HG02943 (cell line): ENCODE measurements at regions not wholly inside any gene's neighbourhood (a gene's known extent, or its start where the extent isn't known, plus 50 kb on each side); places are given as distances from the start of the nearest gene placed in this dataset.
A peak's percentile ranks its signal among the peaks of the same experiment; 100 is the strongest.

Experiments used
- ATAC-seq: cut with Tn5 transposase; IDR thresholded peaks from one replicate; pipeline ENCODE4 v1.9.1; 2021; ENCODE audit warnings: mild to moderate bottlenecking, low read depth, moderate library complexity; ENCODE audit not compliant: unreplicated experiment

DNA sequence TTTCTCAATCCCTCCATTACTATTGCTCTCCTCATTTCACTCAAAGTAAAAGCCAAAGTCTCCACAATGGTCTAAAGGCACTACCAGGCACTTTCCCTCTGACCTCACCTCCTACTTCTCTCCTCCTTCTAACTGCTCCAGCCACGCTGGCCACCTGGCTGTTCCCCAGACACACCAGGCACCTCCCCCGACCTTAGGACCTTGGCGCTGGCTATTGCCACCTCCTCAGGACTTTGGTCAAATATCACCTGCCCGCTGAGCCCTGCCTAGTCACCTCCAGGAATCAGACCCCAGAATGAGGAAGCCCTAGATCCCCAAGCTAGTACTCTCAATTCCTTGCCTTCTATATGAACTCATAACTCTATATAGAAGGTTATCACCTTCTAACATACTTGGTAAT lies 66.2 kb upstream of the STEAP1B start:
- ATAC-seq: no peak

DNA sequence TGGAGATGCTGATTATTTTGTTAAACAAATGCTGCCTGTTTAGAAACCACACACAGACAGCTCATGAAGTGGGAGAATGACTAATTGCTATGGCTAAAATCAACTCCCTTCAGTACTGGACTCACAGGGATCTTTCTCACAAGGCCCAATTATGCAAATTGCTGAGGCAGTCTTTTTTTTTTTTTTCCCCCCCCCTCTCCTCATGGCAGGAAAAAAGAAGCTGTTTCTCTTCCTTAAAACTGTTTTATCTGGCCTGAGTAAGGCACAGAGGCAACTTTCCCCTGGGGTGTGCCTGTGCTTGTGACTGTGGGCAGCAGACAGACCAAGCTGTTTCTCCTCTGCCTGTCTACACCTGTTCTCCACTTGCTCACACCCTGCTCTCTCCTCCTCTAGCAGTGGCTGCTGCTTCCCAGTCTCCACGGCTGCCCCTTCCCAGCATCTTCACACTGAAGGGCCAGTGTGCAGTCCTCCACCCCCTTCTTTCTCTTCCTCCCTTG lies 65.4 kb upstream of the STEAP1B start:
- ATAC-seq: no peak

DNA sequence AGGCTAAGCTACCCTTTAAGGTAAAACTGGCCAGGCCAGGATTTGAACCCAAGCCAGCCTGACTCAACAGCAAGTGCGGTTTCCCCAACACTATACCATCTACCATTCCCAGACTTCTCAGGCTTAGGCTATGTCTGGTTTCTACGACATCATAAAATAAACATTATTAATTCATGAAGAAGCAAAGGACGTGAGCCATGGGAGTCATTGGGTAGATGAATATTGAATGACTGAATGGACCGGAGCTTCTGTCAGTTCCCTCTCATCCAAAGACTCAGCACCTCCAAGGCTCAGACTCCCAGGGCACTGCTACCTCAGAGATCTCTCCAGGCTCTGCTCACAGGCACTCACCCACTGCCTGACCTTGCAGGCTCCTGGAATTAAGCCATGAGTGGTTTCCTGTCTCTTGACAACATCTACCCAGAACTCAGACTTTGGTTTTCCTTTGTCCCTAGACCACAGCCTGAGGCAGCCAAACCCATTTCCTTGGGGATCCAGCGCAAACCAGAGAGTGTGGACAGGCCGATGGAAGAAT lies 64.6 kb upstream of the STEAP1B start:
- ATAC-seq: no peak

DNA sequence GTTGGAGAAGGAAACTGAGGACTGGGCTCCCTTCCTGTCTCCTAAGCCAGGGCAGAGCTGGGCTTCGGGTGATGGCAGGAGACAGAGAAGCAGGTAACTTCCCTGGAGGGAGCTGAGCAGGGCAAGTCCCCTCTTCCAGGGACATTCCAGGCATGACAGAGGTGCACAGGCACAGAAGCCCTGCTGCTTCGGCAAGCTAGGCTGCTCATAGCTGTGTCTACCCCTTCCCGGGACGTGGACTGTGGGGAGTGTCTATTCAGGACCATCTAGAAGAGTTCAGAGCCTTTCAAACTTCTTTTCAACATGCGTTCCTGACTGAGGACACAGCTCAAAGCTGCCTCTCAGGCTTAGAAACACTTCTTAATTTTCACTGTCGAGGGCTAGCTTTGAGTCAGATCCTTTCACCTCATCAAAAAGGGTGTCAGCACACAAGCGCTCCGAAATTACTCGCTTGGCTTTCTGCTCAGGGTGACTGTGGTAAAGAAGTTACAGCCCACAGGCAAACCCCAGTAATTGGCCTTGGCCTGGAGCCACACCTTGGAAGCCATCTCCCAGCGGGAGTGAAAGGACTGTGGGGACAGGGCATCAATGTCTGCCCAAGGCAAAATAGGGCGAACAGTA lies 63.7 kb upstream of the STEAP1B start:
- no peak for ATAC-seq

DNA sequence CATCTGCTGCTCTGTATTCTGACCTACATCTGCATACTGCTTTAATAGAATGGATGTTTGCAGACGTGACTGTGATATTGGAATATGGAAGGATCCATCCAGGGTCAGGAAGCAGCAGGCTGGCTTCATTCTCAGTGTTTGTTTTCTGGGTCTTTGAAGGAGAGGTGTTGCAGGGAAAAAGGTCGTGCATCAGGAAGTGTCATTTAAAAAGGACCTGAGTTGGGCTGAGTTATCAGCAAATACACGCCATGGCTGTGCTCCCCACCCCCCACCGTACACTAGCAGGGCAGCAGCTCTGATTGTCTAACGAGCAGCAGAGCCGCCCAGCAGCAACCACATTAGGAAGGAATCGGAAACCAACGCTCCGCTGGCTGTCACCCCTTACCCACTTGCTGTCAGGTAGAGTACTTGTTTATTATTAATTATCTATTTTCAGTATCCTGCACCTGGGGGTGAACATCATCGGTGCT lies 63.1 kb upstream of the STEAP1B start:
- no peak for ATAC-seq

DNA sequence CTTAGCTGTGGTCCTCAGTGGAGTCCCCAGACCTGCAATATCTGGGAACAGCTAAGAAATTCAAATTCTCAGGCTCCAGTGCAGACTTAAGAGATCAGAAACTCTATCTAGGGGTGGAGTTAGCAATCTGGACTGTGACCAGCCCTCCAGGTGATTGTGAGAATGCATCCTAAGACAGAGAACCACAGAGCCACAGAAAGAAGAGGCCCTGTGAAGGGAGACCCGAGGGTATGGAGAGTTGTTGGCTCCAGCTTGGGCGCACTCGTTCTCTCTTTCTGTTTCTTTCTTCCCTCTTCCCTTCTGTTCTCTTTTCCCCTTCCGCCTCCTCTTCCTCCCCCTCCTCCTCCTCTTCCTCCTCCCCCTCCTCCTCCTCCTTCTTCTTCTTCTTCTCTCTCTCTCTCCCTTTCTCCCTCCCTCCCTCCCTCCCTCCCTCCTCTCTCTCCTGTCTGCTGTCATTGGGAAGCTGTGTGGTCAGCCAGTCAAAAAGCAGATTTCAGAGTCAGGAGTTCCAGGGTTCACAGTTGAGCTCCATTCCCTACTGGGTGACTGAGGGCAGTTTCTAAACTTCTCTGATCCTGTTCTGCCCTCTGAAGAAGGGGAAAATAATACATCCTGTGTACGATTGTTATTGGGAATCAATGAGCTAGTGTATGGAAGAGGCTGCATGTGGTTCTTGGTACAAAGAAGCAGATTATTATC lies 62.1 kb upstream of the STEAP1B start:
- ATAC-seq: no peak

DNA sequence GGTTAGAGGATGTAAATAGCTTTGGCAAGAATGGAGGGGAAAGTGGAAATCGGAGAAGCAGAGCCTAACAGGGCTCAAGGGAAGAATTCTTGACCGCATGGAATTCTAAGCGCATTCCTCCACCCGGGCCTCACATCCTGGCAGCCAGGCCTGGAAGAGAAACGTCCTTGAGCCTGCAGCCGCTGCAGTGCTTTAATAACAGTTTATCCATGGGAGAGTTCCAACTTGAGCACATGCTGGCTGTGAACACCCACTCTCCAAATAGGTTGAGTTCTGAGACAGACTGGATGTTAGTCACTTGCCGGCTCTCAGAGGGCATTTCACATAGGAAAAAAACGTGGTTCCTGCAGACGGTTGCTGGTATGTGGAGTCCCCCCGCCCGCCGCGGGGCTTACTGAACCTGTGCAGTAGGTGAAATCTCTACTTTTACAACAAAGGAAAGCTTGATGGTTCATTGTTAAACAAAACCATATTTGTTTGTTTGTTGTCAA lies 61.4 kb upstream of the STEAP1B start:
- no peak for ATAC-seq

DNA sequence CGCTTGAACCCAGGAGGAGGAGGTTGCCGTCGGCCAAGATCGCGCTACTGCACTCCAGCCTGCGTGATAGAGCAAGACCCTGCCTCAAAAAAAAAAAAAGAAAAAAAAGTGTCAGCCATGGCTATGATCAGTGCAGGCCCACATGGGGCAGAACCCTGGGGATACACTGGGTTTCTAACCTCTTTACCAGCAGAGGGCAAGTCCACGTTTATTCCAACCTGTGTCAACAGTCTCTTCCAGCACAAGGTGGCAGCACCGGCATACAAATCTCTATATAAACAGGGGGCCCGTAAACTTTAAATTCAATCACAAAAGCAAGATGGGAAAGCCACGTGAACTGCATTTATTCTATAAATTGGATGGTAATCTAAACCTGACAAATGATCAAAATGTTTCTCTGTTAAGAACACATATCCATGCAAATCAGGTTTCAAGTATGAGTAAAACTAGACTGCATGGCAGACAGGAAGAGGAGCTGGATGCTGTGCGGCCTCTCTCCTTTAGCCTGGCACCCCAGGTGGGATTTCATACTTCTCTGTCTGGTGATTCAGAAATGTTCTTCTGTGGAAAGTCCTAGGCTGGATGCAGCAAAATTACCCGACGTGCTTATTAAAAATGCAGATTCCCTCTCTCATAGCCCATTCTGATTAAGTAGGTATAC lies 60.0 kb upstream of the STEAP1B start:
- ATAC-seq: no peak

DNA sequence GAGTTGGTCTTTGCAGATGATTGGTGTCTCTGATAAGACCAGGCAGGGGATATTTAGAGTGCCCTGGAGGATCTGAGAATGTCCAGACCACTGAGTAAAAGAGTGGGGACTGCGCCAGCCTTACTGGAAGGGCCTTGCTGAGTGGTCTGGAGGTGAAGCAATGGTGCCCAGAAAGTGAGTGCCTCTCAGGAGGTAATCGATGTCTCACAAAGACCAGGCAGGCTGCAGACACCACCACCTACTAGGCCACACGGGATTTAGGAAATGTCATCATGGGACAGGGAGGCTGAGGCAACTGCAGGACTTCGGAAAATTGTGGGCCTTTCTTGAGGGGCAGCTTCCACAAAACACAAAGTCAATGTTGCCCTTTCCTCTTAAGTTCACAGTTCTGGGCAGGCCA lies 57.2 kb upstream of the STEAP1B start:
- ATAC-seq: no peak

DNA sequence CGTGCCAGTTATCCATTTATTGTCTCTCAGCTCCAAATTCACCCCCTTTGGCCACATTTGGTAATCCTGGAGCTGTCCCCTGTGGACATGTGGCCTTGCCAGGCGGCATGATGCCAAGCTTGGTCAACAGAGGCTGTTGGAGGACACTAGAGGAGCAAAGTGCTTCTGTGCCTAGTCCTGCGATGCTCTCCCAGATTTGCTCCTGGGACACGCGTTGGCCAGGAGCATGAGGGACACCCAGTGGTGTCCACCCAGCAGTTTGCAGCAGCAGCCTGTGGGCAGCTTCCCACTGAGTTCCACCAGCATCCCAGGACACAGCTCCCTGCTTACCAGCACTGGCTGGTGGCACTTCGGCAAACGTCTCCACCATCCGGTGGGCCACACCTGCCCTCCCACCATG lies 55.5 kb upstream of the STEAP1B start:
- no peak for ATAC-seq

DNA sequence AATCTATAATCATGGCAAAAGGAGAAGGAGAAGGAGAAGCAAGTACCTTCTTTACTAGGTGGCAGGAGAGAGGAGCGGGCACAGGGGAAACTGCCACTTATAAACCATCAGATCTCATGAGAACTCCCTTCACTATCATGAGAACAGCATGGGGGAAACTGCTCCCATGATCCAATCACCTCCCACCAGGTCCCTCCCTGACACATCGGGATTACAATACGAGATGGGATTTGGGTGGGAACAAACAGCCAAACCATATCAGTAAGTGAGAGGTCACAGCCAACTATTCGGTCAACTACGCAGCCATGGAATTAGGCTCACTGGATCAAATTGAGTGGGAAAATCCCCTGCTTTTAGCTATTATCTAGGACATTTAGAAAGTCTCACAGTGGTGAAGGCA lies 54.2 kb upstream of the STEAP1B start:
- ATAC-seq: no peak

DNA sequence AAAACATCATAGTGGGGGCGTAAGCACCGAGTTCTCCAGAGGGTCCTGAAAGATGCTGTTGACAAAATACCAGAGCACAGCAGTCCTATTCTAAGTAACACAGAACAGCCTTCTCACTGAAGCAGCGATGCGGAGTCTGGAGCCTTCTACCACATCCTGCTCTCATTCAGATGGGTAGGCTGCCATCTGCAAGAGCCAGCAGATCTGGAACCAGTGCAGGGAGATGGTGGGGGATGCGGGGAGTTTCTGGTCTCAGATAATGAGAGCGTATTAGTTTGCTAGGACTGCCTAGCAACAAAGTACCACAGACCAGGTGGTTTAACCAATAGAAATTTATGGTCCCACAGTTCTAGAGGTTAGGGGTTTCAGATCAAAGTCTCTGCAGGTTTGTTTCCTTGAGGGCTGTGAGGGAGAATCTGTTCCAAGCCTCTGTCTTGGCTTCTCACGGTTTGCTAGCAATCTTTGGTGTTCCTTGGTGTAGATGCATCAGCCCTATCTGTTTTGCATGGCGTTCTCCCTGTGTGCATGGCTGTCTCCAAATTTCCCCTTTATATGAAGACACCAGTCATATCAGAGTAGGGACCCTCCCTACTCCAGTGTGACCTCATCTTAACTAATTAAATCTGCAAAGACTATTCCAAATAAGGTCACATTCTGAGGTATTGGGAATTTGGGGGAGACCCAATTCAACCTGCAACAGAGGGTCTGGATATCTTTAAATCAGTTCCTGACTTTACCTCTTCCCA lies 52.0 kb upstream of the STEAP1B start:
- ATAC-seq: peak; percentile 72

DNA sequence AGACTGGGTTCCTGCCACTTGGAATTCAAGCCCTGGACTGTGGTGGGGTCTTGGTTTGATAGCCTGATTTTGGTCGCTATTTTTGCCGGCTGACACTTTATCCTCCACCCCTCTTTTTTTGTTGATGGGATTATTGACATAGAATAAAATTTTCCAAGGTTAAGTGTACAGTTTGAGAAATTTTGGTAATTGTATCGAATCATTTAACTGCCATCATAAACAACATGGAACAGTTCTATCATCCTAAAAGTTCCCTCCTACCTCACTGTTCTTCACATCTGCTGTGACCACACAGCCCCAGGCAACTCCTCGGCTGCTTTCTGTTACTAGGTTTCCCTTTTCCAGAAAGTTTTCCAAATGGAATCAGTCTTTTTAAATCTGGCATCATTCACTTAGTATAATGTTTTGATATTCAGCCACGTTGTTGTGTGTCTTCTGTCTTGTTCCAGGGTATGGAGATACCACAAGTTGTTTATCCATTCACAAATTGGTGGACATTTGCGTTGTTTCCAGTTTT lies 50.6 kb upstream of the STEAP1B start:
- no peak for ATAC-seq

DNA sequence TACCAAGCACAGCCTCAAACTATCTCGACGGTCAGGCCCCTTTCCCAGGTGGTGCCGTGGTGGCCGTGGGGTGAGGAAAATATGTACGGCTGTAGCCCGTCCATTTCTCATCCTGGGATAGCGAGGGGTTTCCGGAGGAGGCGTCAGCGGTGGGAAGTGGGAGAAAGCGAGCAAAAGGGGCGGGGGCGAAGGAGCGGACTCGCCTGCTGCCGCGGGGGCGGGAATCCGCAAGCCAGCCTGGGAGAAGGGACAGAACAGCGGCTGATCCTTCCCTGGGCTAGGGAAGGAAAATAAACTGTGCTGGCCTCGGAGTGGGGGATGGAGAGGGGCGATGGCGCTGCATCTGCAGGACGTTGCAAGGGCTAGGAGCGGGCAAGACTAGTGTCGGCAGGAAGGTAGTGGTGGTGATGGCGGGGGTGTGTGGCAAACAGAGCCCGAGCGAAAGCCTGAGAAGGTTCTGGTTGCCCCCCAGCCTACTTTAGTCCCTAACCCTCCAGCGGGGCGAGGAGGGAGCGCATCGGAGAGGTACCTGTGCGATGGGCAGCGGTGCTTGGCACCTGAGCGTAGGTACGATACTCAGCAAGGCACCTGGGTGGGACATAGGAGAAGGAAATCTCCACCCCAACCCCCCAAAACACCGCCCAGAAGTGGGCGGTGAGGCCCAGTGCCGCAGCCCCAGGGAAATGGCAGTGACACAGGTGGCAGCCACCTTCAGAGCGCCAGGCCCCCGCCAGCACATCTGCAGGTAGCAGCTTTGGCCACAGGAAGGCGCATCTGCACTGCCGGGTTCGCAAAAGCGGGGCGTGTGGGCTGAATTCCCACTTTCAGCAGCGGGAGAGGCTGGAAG lies 49.9 kb upstream of the STEAP1B start:
- ATAC-seq: no peak
